ENCODE measurements at regions not wholly inside any gene's neighbourhood (a gene's known extent, or its start where the extent isn't known, plus 50 kb on each side); places are given as distances from the start of the nearest gene placed in this dataset.
A peak's percentile ranks its signal among the peaks of the same experiment; 100 is the strongest.

DNA sequence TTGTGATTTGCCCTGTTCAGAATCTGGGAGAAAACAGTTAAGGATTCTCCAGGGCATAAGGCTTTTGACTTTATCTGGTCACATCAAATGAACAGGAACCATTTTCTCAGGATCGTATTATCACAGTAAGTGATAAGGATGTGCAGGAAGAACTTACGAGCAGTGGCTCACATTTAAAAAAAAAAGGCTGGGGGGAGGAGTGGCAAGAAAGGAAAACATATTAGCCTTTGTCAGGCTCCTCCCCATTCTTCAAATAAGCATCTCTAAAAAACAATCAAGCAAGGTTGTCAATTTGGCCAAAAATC lies 234.3 kb upstream of the TMEM161B start:
- intact Hi-C loops (cut with micrococcal nuclease), result no loop called here
- POLR2A ChIA-PET, result no interaction called here

DNA sequence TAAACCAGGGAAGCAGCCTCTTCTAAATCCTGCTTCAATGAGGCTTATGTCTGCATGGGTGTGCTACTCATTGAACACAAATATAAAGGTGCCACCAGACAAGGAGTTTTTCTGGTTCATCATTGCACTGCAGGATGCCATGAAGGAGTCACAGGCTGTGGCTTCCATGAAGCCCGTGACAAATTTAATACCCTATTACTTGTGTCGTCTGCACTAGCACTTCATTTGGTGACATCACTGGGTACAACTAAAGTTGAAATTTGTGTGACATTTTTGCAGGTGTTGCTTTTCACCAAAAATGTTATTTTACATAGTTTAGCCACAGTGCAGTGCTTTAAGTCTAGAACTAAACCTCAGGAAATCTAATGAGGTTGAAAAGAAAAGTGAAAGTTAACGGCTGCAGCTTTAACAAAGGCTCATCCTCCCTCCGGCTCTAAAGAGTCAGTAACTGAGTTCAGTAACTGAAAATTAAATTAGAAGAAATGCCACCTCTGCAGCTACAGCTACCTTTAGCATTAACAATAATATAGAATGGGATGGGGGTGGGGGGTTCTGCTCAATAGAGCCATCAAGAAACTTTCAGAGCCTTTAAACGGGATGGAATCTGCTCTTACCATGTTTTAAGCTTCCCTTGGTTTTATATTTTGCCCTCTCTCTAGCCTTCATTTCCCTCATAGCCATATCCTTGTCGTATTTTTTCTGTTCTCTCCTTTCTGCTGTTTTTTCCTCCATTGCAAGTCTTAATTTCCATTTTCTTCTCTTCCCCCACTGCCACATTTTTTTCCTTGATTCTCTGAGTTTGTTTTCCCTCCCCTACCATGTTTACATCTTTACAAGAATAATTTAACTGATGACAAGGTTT lies 233.8 kb upstream of the TMEM161B start:
- Mint-ChIP-seq H3K36me3 (ENCODE audit: insufficient read depth, unreplicated experiment) (no peaks in the 10 kb centered on the region), H3K27ac (ENCODE audit: low read depth, unreplicated experiment) (no peak overlapping the region), H3K9me3 (ENCODE audit: unreplicated experiment) (no peaks in the 10 kb centered on the region), H3K4me1 (ENCODE audit: insufficient read depth, unreplicated experiment) (no peaks in the 10 kb centered on the region), H3K27me3 (ENCODE audit: insufficient read depth, unreplicated experiment) (peaks cover 64% of the 10 kb centered on the region), H3K4me3 (ENCODE audit: unreplicated experiment) (peak overlapping the region; percentile 36)
- TF ChIP-seq, protein P1, sequence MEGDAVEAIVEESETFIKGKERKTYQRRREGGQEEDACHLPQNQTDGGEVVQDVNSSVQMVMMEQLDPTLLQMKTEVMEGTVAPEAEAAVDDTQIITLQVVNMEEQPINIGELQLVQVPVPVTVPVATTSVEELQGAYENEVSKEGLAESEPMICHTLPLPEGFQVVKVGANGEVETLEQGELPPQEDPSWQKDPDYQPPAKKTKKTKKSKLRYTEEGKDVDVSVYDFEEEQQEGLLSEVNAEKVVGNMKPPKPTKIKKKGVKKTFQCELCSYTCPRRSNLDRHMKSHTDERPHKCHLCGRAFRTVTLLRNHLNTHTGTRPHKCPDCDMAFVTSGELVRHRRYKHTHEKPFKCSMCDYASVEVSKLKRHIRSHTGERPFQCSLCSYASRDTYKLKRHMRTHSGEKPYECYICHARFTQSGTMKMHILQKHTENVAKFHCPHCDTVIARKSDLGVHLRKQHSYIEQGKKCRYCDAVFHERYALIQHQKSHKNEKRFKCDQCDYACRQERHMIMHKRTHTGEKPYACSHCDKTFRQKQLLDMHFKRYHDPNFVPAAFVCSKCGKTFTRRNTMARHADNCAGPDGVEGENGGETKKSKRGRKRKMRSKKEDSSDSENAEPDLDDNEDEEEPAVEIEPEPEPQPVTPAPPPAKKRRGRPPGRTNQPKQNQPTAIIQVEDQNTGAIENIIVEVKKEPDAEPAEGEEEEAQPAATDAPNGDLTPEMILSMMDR (IDR thresholded peaks at IDR 0.05; ENCODE audit: unreplicated experiment), result no peak
- DNase-seq (ENCODE audit: unreplicated experiment), result peak; percentile 7
- BruUV-seq (replicated peaks), result no TSS peak
- intact Hi-C loops (cut with micrococcal nuclease), result no loop called here
- ChIA-PET POLR2A (no interaction called here), CTCF (no interaction called here)

More for the DNA sequence above, 234.3 kb upstream of the TMEM161B start:
- TF ChIP-seq, protein P1 (IDR thresholded peaks at IDR 0.05; ENCODE audit: unreplicated experiment), result no peak
- peak overlapping the region; percentile 36 for H3K4me3 Mint-ChIP-seq (ENCODE audit: unreplicated experiment)
- H3K9me3 Mint-ChIP-seq (ENCODE audit: unreplicated experiment), result no peaks in the 10 kb centered on the region
- H3K27me3 Mint-ChIP-seq (ENCODE audit: insufficient read depth, unreplicated experiment), result peaks cover 65% of the 10 kb centered on the region
- DNase-seq (ENCODE audit: unreplicated experiment), result no peak
- no peak overlapping the region for H3K27ac Mint-ChIP-seq (ENCODE audit: low read depth, unreplicated experiment)
- no peaks in the 10 kb centered on the region for H3K36me3 Mint-ChIP-seq (ENCODE audit: insufficient read depth, unreplicated experiment)
- BruUV-seq (replicated peaks), result no TSS peak
- CTCF ChIA-PET, result no interaction called here
- H3K4me1 Mint-ChIP-seq (ENCODE audit: insufficient read depth, unreplicated experiment), result no peaks in the 10 kb centered on the region

DNA sequence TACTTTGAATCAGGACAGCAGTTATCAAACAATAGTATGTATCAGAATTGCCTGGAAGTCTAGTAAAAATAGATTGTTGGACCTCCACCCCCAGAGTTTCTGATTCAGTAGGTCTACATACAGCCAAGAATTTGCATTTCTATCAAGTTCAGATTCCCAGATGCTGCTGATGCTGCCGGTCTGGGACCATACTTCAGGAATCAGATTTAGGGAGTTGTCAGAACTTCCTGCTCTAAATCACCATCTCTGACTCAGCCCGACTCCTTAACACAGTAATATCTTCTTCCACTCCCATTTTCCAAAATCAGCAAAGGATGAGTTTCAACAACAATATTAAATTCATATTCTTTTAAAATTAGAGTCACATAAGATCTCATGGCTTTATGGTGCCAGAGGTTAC lies 227.2 kb upstream of the TMEM161B start:
- ChIA-PET POLR2A (no interaction called here), CTCF (no interaction called here)
- H3K4me1 Mint-ChIP-seq (ENCODE audit: insufficient read depth, unreplicated experiment), result no peaks in the 10 kb centered on the region
- TF ChIP-seq, protein P1 (IDR thresholded peaks at IDR 0.05; ENCODE audit: unreplicated experiment), result no peak
- BruUV-seq (replicated peaks), result no TSS peak
- intact Hi-C loops (cut with micrococcal nuclease), result no loop called here
- no peak overlapping the region for H3K27ac Mint-ChIP-seq (ENCODE audit: low read depth, unreplicated experiment)
- peaks cover 69% of the 10 kb centered on the region for H3K27me3 Mint-ChIP-seq (ENCODE audit: insufficient read depth, unreplicated experiment)
- H3K4me3 Mint-ChIP-seq (ENCODE audit: unreplicated experiment), result no peak overlapping the region
- no peaks in the 10 kb centered on the region for H3K36me3 Mint-ChIP-seq (ENCODE audit: insufficient read depth, unreplicated experiment)
- no peaks in the 10 kb centered on the region for H3K9me3 Mint-ChIP-seq (ENCODE audit: unreplicated experiment)
- DNase-seq (ENCODE audit: unreplicated experiment), result no peak

DNA sequence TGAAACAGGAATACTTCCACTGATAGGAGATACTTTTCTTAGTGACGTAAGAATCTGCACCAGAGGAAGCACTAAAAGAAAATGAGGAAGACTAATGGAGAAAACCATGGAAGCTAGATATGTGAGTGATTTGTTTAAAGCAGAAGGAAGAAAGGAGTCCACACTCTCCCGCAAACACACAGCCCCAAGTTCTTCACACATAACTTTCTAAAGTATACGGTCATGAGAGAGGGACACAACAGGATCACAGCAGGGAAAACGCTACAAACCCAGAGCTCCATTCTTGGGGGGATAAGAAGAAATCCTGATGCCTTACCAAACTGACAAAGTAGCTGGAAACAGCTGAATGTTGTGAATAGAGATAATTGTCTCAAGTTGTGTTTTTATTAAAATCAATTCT lies 222.2 kb upstream of the TMEM161B start:
- no peaks in the 10 kb centered on the region for H3K9me3 Mint-ChIP-seq (ENCODE audit: unreplicated experiment)
- H3K36me3 Mint-ChIP-seq (ENCODE audit: insufficient read depth, unreplicated experiment), result no peaks in the 10 kb centered on the region
- no peaks in the 10 kb centered on the region for H3K4me1 Mint-ChIP-seq (ENCODE audit: insufficient read depth, unreplicated experiment)
- DNase-seq (ENCODE audit: unreplicated experiment), result no peak
- H3K27ac Mint-ChIP-seq (ENCODE audit: low read depth, unreplicated experiment), result no peak overlapping the region
- ChIA-PET CTCF (no interaction called here), POLR2A (no interaction called here)
- no peak overlapping the region for H3K4me3 Mint-ChIP-seq (ENCODE audit: unreplicated experiment)
- peaks cover 67% of the 10 kb centered on the region for H3K27me3 Mint-ChIP-seq (ENCODE audit: insufficient read depth, unreplicated experiment)
- no TSS peak for BruUV-seq (replicated peaks)
- TF ChIP-seq, protein P1 (IDR thresholded peaks at IDR 0.05; ENCODE audit: unreplicated experiment), result no peak
- intact Hi-C loops (cut with micrococcal nuclease), result no loop called here

Measured in MCF 10A (cell line).